ENCODE measurements at regions not wholly inside any gene's neighbourhood (a gene's known extent, or its start where the extent isn't known, plus 50 kb on each side); places are given as distances from the start of the nearest gene placed in this dataset.
A peak's percentile ranks its signal among the peaks of the same experiment; 100 is the strongest.

DNA sequence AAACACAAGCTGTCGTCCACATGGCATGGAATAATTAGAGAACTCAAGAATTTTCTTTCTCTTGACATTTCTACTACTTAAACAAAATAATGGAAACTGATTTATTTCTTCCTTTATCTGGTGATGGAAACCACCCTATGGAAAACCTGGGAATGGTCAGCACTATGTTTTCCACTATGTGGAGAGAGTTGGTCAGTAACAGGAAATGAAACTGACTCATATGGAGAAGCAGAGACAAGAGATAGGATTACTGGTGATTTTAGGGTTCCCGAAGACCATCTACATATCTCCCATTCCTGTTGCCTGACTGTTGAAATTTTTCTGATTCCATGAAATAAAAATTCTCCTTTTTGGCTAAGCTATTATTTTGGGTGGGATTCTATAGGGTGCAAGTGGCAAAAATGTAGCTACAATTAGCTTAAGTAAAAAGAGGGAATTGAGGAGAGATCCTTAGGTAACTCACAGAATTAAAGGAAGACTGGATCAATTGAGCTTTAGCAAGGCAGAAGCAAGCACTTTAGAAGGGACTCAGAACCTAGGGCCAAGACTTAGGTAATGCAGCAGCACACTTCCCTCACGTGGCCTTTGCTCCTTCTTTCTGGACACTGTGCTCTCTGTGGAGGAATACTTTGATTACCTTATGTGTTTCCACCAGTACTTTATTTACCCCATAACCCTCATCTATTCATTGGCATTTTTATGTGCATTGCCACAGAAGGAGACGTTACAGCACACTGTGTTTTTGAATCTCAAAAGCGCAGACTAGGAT lies 89.6 kb downstream of the LEPR start:
- H3K23ac ChIP-seq (ENCODE audit: low read length) = no peak overlapping the region
- H3K36me3 ChIP-seq (ENCODE audit: control insufficient read depth, insufficient read depth, low read length) = no peaks in the 10 kb centered on the region
- no peak overlapping the region for H4K5ac ChIP-seq (ENCODE audit: low read length)
- H4K8ac ChIP-seq (ENCODE audit: low read depth, low read length) = no peak overlapping the region
- H3K79me1 ChIP-seq (ENCODE audit: low read length) = no peaks in the 10 kb centered on the region
- no peak overlapping the region for H2AK5ac ChIP-seq (ENCODE audit: low read length)
- no peaks in the 10 kb centered on the region for H3K79me2 ChIP-seq (ENCODE audit: control insufficient read depth, insufficient read depth, low read length)
- H3K4me1 ChIP-seq (ENCODE audit: control insufficient read depth, low read depth, low read length) = no peaks in the 10 kb centered on the region
- H3K27me3 ChIP-seq (ENCODE audit: insufficient read depth, low read length, poor library complexity) = no peaks in the 10 kb centered on the region
- no peak overlapping the region for H3K4ac ChIP-seq (ENCODE audit: low read depth, low read length)
- H2BK120ac ChIP-seq (ENCODE audit: low read depth, low read length) = no peak overlapping the region
- no peak overlapping the region for H3K4me3 ChIP-seq (ENCODE audit: low read length)
- H3K4me2 ChIP-seq (ENCODE audit: low read length) = no peak overlapping the region
- DNase-seq = peak; percentile 23
- H3K56ac ChIP-seq (ENCODE audit: low read length) = no peak overlapping the region
- no peak overlapping the region for H2BK5ac ChIP-seq (ENCODE audit: low read length)
- H3K9ac ChIP-seq (ENCODE audit: low read length) = no peak overlapping the region
- no peak overlapping the region for H3K27ac ChIP-seq (ENCODE audit: low read depth, low read length)
- WGBS (ENCODE audit: extremely low coverage, insufficient coverage, low lambda C conversion rate) = no CpG with 5 or more reads among the region's 5 CpGs
- H3K18ac ChIP-seq (ENCODE audit: low read length) = no peak overlapping the region
- H2BK15ac ChIP-seq (replicated peaks; ENCODE audit: low read depth) = no peak overlapping the region

DNA sequence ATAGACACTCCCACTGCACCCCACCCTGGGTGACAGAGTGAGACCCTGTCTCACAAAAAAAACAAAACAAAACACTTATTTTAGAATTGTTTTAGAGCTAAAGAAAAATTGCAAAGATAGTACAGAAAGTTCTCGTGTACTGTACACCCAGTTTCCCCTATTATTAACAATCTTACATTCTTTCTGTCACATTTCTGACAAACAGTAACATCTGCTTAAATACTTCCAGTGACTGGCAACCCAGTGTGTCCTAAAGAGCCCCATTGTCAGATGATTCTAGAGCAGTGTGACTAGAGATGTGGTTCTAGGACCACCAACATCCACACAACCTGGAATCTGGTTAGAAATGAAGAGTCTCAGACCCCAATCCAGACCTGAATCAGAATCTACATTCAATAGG lies 90.5 kb downstream of the LEPR start:
- no peak overlapping the region for H2BK120ac ChIP-seq (ENCODE audit: low read depth, low read length)
- H3K36me3 ChIP-seq (ENCODE audit: control insufficient read depth, insufficient read depth, low read length) = no peaks in the 10 kb centered on the region
- H2AK5ac ChIP-seq (ENCODE audit: low read length) = no peak overlapping the region
- H3K9ac ChIP-seq (ENCODE audit: low read length) = no peak overlapping the region
- H3K4me1 ChIP-seq (ENCODE audit: control insufficient read depth, low read depth, low read length) = no peaks in the 10 kb centered on the region
- no peak overlapping the region for H3K23ac ChIP-seq (ENCODE audit: low read length)
- no peak for DNase-seq
- no peak overlapping the region for H2BK5ac ChIP-seq (ENCODE audit: low read length)
- no peaks in the 10 kb centered on the region for H3K79me1 ChIP-seq (ENCODE audit: low read length)
- no peak overlapping the region for H4K5ac ChIP-seq (ENCODE audit: low read length)
- H3K79me2 ChIP-seq (ENCODE audit: control insufficient read depth, insufficient read depth, low read length) = no peaks in the 10 kb centered on the region
- H3K18ac ChIP-seq (ENCODE audit: low read length) = no peak overlapping the region
- no peak overlapping the region for H4K8ac ChIP-seq (ENCODE audit: low read depth, low read length)
- H3K4me3 ChIP-seq (ENCODE audit: low read length) = no peak overlapping the region
- no CpG with 5 or more reads among the region's 1 CpG for WGBS (ENCODE audit: extremely low coverage, insufficient coverage, low lambda C conversion rate)
- no peak overlapping the region for H3K56ac ChIP-seq (ENCODE audit: low read length)
- no peak overlapping the region for H3K4me2 ChIP-seq (ENCODE audit: low read length)
- no peak overlapping the region for H3K4ac ChIP-seq (ENCODE audit: low read depth, low read length)
- no peaks in the 10 kb centered on the region for H3K27me3 ChIP-seq (ENCODE audit: insufficient read depth, low read length, poor library complexity)
- no peak overlapping the region for H2BK15ac ChIP-seq (replicated peaks; ENCODE audit: low read depth)
- H3K27ac ChIP-seq (ENCODE audit: low read depth, low read length) = no peak overlapping the region

DNA sequence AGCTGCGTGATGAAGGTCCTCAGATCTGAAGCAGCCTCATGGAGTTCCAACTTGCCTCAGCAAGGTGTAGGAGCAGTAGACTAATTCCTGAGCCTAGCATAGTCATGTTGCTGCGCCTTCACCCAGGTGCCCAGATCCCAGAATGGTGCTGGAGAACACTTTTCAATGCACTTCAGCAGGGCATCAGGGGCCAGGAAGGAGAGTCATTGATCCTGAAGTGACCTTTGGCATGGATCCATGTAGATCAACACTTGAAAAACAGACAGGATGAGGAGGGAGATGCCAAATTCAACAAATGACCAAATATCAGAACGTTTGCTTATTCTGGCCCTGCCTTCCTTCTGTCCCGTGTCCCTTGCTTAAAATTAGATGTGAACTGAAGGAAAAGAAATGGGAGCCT lies 91.9 kb downstream of the LEPR start:
- Histone ChIP-seq H3K27me3 (ENCODE audit: insufficient read depth, low read length, poor library complexity) (no peaks in the 10 kb centered on the region), H2BK5ac (ENCODE audit: low read length) (no peak overlapping the region), H2BK120ac (ENCODE audit: low read depth, low read length) (no peak overlapping the region), H3K9ac (ENCODE audit: low read length) (no peak overlapping the region), H3K36me3 (ENCODE audit: control insufficient read depth, insufficient read depth, low read length) (no peaks in the 10 kb centered on the region), H2BK15ac (replicated peaks; ENCODE audit: low read depth) (no peak overlapping the region), H3K4ac (ENCODE audit: low read depth, low read length) (no peak overlapping the region), H3K23ac (ENCODE audit: low read length) (no peak overlapping the region), H3K18ac (ENCODE audit: low read length) (no peak overlapping the region), H3K79me2 (ENCODE audit: control insufficient read depth, insufficient read depth, low read length) (no peaks in the 10 kb centered on the region), H3K4me2 (ENCODE audit: low read length) (no peak overlapping the region), H3K4me1 (ENCODE audit: control insufficient read depth, low read depth, low read length) (no peaks in the 10 kb centered on the region), H3K4me3 (ENCODE audit: low read length) (no peak overlapping the region), H3K56ac (ENCODE audit: low read length) (no peak overlapping the region), H2AK5ac (ENCODE audit: low read length) (no peak overlapping the region), H3K27ac (ENCODE audit: low read depth, low read length) (no peak overlapping the region), H4K5ac (ENCODE audit: low read length) (no peak overlapping the region), H3K79me1 (ENCODE audit: low read length) (no peaks in the 10 kb centered on the region), H4K8ac (ENCODE audit: low read depth, low read length) (no peak overlapping the region)
- whole genome bisulfite sequencing (ENCODE audit: extremely low coverage, insufficient coverage, low lambda C conversion rate) = no CpG with 5 or more reads among the region's 4 CpGs
- no peak for DNase-seq

DNA sequence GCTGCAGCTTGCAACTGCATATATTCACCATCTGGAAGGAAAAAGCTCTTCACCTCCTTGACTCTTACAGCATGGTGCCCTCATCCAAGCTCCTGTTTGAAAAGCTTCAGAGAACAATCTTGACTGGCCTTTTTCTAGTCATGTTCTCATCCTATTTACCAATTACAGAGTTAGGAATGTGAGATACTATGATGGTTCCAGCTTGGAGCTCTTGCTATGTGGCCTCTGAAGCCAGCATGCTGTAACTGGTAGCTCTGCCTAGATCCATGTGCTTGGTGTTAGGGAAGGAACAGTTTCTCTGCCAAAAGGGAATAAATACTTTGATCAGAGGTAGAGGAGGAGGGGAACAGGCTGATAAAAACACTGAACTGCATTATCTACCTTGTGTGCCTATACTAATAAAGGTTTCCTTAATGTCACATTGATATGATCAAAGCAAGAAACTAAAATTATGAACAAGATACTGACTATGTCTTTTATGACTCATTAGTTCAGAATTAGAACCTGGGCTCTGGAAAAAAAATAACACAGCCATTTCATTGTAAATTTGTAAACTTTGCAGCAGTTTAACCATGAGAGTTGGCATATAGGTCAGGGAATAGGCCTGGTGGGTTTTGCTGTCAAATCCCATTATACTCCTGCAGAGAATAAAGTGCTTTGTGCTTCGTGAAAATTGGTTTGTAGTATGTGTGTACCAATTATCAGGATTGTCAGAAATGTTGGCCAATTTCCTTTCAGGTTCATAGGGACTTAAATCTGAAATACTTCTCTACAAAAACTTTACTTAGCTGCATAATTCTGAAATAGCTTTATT lies 92.7 kb downstream of the LEPR start:
- no peak overlapping the region for H2AK5ac ChIP-seq (ENCODE audit: low read length)
- no peak overlapping the region for H2BK120ac ChIP-seq (ENCODE audit: low read depth, low read length)
- no peak overlapping the region for H4K5ac ChIP-seq (ENCODE audit: low read length)
- no peak overlapping the region for H2BK5ac ChIP-seq (ENCODE audit: low read length)
- H3K27ac ChIP-seq (ENCODE audit: low read depth, low read length) = no peak overlapping the region
- H3K79me1 ChIP-seq (ENCODE audit: low read length) = no peaks in the 10 kb centered on the region
- H3K18ac ChIP-seq (ENCODE audit: low read length) = no peak overlapping the region
- H2BK15ac ChIP-seq (replicated peaks; ENCODE audit: low read depth) = no peak overlapping the region
- no peak overlapping the region for H4K8ac ChIP-seq (ENCODE audit: low read depth, low read length)
- H3K56ac ChIP-seq (ENCODE audit: low read length) = no peak overlapping the region
- no peak overlapping the region for H3K4ac ChIP-seq (ENCODE audit: low read depth, low read length)
- no peaks in the 10 kb centered on the region for H3K27me3 ChIP-seq (ENCODE audit: insufficient read depth, low read length, poor library complexity)
- no peak for DNase-seq
- no peak overlapping the region for H3K4me3 ChIP-seq (ENCODE audit: low read length)
- no peak overlapping the region for H3K23ac ChIP-seq (ENCODE audit: low read length)
- H3K4me2 ChIP-seq (ENCODE audit: low read length) = no peak overlapping the region
- no peak overlapping the region for H3K9ac ChIP-seq (ENCODE audit: low read length)
- no peaks in the 10 kb centered on the region for H3K79me2 ChIP-seq (ENCODE audit: control insufficient read depth, insufficient read depth, low read length)
- WGBS (ENCODE audit: extremely low coverage, insufficient coverage, low lambda C conversion rate) = no CpG with 5 or more reads among the region's 1 CpG
- no peaks in the 10 kb centered on the region for H3K4me1 ChIP-seq (ENCODE audit: control insufficient read depth, low read depth, low read length)
- no peaks in the 10 kb centered on the region for H3K36me3 ChIP-seq (ENCODE audit: control insufficient read depth, insufficient read depth, low read length)

DNA sequence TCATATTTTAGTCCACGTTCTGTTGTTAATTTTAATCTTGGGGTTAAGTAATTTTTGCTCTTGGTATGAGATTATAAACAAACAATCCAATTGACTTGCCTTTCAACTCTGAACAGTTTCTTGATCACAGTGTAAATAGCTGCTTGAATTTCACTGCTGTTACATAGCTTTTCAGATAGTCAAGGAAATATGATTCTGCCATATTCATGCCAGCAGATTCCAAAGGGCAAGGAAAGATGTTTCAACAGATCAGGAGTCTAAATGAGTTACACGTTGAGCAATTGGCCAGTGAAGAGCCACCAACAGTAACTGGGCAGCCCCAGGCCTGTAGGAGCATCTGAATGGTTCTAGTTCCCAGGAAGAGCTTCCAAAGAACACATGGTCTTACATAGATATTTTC lies 93.6 kb downstream of the LEPR start:
- Histone ChIP-seq H4K8ac (ENCODE audit: low read depth, low read length) (no peak overlapping the region), H3K4me2 (ENCODE audit: low read length) (no peak overlapping the region), H3K56ac (ENCODE audit: low read length) (no peak overlapping the region), H3K79me2 (ENCODE audit: control insufficient read depth, insufficient read depth, low read length) (no peaks in the 10 kb centered on the region), H3K27me3 (ENCODE audit: insufficient read depth, low read length, poor library complexity) (no peaks in the 10 kb centered on the region), H3K23ac (ENCODE audit: low read length) (no peak overlapping the region), H3K4me3 (ENCODE audit: low read length) (no peak overlapping the region), H3K9ac (ENCODE audit: low read length) (no peak overlapping the region), H2AK5ac (ENCODE audit: low read length) (no peak overlapping the region), H2BK5ac (ENCODE audit: low read length) (no peak overlapping the region), H3K79me1 (ENCODE audit: low read length) (no peaks in the 10 kb centered on the region), H3K18ac (ENCODE audit: low read length) (no peak overlapping the region), H3K4me1 (ENCODE audit: control insufficient read depth, low read depth, low read length) (no peaks in the 10 kb centered on the region), H3K27ac (ENCODE audit: low read depth, low read length) (no peak overlapping the region), H3K4ac (ENCODE audit: low read depth, low read length) (no peak overlapping the region), H2BK120ac (ENCODE audit: low read depth, low read length) (no peak overlapping the region), H4K5ac (ENCODE audit: low read length) (no peak overlapping the region), H2BK15ac (replicated peaks; ENCODE audit: low read depth) (no peak overlapping the region), H3K36me3 (ENCODE audit: control insufficient read depth, insufficient read depth, low read length) (no peaks in the 10 kb centered on the region)
- DNase-seq = no peak
- no CpG with 5 or more reads among the region's 2 CpGs for WGBS (ENCODE audit: extremely low coverage, insufficient coverage, low lambda C conversion rate)
